ENCODE measurements at regions not wholly inside any gene's neighbourhood (a gene's known extent, or its start where the extent isn't known, plus 50 kb on each side); places are given as distances from the start of the nearest gene placed in this dataset.
"Not testable (repeated sequence)": the region's sequence is repeated elsewhere in the genome, so short reads cannot be mapped to it uniquely, and the experiment has no call there.

- not testable (repeated sequence) for H3K36me3 Mint-ChIP-seq; H3K27ac Mint-ChIP-seq; H3K4me1 Mint-ChIP-seq; H3K9me3 Mint-ChIP-seq; DNase-seq; H3K27me3 Mint-ChIP-seq (ENCODE audit: low read depth in 3 of 3); H3K4me3 Mint-ChIP-seq
These were observed 99.8 kb upstream of the GOLGA6L22 start for GRCh38 chr15:22358932-22359331.

- H3K4me1 Mint-ChIP-seq; H3K27ac Mint-ChIP-seq; H3K4me3 Mint-ChIP-seq; H3K27me3 Mint-ChIP-seq (ENCODE audit: low read depth in 3 of 3); H3K9me3 Mint-ChIP-seq; H3K36me3 Mint-ChIP-seq: not testable (repeated sequence)
- peak; percentile 34 to 51 (median 43) for DNase-seq
These were observed 99.1 kb upstream of the GOLGA6L22 start for GRCh38 chr15:22359587-22359986.

- not testable (repeated sequence) for H3K36me3 Mint-ChIP-seq; H3K27me3 Mint-ChIP-seq (ENCODE audit: low read depth in 3 of 3); H3K4me3 Mint-ChIP-seq; H3K27ac Mint-ChIP-seq; H3K4me1 Mint-ChIP-seq; H3K9me3 Mint-ChIP-seq
- DNase-seq, result peak; percentile 53 to 71 (median 57)
These were observed 98.0 kb upstream of the GOLGA6L22 start for GRCh38 chr15:22360696-22361095.

DNA sequence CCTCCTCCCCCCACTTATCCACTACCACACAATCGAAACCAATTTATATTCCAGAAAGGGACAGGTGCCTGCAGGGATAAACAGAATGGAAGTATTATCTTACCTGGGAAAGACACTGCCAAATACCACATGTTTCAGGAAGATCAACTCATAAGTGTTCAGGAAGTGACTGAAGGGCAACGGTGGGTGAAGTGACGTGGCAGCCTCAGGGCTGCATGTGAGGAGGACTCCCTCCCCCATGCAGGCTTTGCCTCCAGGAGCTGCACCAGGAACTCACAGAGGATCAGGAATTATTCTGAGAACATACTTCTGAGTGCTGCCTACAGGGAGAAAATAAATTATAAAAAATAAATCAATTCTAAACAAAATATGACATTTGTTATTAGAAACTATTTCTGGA is 96.2 kb upstream of the GOLGA6L22 start:
- not testable (repeated sequence) for H3K4me3 Mint-ChIP-seq; H3K4me1 Mint-ChIP-seq; H3K27me3 Mint-ChIP-seq (ENCODE audit: low read depth in 3 of 3)

GRCh38 chr15:22371246-22371834 is 87.4 kb upstream of the GOLGA6L22 start:
- H3K4me1 Mint-ChIP-seq; H3K27me3 Mint-ChIP-seq (ENCODE audit: low read depth in 3 of 3); H3K36me3 Mint-ChIP-seq; DNase-seq; H3K9me3 Mint-ChIP-seq: not testable (repeated sequence)
- H3K27ac Mint-ChIP-seq, result peak overlapping the region in 1 of 6 donors; percentile 84
- H3K4me3 Mint-ChIP-seq, result peak overlapping the region in 2 of 5 donors; percentile 79

More for the DNA sequence above, 96.2 kb upstream of the GOLGA6L22 start:
- H3K9me3 Mint-ChIP-seq, H3K27ac Mint-ChIP-seq, DNase-seq, H3K36me3 Mint-ChIP-seq: not testable (repeated sequence)

DNA sequence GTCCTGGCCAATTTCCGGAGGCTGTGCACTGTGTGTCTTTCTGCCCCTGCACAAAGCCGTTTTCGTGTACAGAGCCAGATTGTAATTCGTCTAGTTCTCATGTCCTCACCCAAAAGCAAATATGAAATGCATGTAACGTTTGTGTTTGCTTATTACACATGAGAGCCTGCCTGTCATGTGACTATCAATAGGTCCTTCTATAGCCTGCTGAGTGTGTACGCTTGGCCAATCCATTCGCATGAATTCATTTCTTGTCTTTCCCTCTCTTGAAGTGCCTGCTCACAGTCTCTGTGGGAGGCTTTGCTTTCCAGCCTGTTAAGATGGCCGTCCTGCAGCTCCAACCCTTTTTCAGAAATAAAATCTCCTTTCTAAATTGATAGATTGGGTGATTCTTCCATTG is 84.2 kb upstream of the GOLGA6L22 start:
- H3K36me3 Mint-ChIP-seq; H3K9me3 Mint-ChIP-seq; H3K27me3 Mint-ChIP-seq (ENCODE audit: low read depth in 3 of 3); H3K27ac Mint-ChIP-seq; H3K4me3 Mint-ChIP-seq; DNase-seq; H3K4me1 Mint-ChIP-seq: not testable (repeated sequence)

DNA sequence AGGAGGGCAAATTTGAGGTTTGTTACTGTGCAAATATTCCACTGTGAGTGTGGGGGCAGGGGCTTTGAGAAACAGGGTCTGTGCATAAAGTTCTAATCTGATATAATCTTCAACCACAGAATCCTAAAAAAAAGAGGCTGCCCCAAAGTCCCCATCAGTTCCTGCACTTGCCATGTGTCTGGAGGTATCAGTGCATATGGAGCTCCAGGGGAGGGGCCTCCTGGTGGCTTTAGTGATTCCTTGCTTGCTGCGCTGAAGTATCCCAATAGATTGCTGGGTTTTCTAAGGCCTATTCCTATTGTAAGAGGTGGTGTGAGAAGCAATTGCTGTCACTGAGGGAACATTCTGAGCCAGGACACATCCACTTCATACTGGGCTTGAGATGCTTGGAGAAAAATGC is 82.9 kb upstream of the GOLGA6L22 start:
- not testable (repeated sequence) for H3K27me3 Mint-ChIP-seq (ENCODE audit: low read depth in 3 of 3); H3K9me3 Mint-ChIP-seq; H3K4me3 Mint-ChIP-seq; H3K36me3 Mint-ChIP-seq; H3K4me1 Mint-ChIP-seq; H3K27ac Mint-ChIP-seq; DNase-seq

- H3K4me1 Mint-ChIP-seq; DNase-seq; H3K9me3 Mint-ChIP-seq; H3K36me3 Mint-ChIP-seq; H3K27ac Mint-ChIP-seq; H3K27me3 Mint-ChIP-seq (ENCODE audit: low read depth in 3 of 3); H3K4me3 Mint-ChIP-seq: not testable (repeated sequence)
These were observed 80.8 kb upstream of the GOLGA6L22 start for GRCh38 chr15:22377859-22378258.

DNA sequence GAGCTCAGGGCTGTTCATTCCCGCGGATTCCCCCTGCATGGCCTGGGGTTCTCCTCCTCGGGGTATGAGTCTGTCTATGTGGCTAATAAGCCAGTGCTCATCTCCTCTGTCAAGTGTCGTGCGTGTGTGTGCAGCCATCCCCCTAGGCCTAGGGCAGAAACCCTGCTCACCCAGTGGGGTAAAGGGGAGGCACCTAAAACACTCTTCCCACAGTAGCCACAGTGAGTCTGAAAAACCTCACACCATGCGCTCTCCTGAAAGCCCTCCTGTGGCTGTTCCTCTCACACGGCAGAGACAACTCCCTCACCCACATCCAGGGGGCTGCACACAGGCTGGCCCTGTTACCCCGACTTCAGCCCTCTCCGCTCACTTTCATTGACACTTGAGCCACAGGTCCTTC is 71.0 kb upstream of the GOLGA6L22 start:
- not testable (repeated sequence) for H3K4me3 Mint-ChIP-seq; H3K27ac Mint-ChIP-seq; H3K9me3 Mint-ChIP-seq; H3K27me3 Mint-ChIP-seq (ENCODE audit: low read depth in 3 of 3); H3K36me3 Mint-ChIP-seq; H3K4me1 Mint-ChIP-seq
- DNase-seq, result peak in 2 of 3 donors; percentile 67 to 72

DNA sequence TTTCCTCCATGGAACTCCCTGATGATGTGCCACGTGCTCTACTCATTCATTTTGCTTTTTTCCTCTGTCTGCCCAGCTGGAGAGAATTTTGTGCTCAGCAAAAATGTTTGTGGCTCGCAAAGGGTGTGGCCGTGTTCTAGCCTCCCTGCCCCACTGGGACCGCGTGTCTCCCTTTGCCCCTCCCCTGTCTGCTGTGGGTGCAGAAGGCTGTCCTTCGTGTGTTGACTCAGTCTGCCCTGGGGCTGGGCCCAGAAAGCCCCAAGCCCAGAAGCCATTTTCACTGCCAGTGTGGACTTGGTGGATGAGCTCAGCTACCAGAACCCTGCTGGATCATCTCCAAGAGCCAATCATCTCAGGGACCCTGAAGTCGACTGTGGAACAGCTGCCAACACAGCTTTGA is 70.3 kb upstream of the GOLGA6L22 start:
- Mint-ChIP-seq H3K4me3 (peak overlapping the region in 1 of 5 donors; percentile 33), H3K27ac (peak overlapping the region in 1 of 6 donors; percentile 39)
- not testable (repeated sequence) for H3K27me3 Mint-ChIP-seq (ENCODE audit: low read depth in 3 of 3); H3K36me3 Mint-ChIP-seq; H3K9me3 Mint-ChIP-seq; H3K4me1 Mint-ChIP-seq
- DNase-seq, result peak; percentile 24 to 33 (median 30)

DNA sequence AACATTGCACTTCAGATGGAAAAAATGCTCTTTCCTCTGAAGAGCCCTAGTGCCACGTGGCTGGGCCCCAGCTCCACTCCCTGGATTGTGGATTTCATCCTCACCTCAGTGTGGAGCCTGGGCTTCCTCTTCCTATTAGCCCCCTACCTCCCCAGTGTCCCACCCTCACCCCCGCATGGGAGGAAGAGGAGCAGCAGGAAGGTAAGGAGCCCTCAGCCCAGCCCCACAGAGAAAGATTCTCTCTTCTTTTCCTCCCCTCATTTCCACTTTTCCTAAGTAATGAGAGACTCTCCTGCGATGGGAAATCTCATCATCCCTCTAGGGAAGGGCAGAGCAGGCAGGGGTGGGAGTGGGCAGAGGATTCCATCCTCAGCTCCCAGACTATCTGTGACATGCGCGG is 57.5 kb upstream of the GOLGA6L22 start:
- not testable (repeated sequence) for H3K27me3 Mint-ChIP-seq (ENCODE audit: low read depth in 3 of 3); DNase-seq; H3K4me3 Mint-ChIP-seq; H3K9me3 Mint-ChIP-seq; H3K27ac Mint-ChIP-seq; H3K4me1 Mint-ChIP-seq; H3K36me3 Mint-ChIP-seq

DNA sequence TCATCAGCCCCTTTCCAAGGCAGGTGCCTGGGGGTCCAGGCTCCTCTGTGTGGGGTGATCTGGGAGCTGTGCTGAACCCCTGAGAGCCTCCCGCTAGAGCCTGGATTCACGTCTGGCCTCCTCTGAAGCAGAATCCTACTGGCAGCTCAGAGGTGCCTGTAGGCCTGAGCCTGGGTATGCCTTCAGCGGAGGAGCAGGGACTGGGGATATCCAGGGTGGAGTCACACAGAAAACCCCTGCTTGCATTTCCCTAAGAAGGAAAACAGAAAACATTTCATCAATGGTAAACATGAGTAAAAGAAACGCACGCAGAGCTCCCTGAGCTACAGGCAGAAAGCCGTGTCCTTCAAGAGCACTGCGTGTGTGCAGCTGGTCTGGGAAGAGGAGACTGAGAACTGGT is 57.0 kb upstream of the GOLGA6L22 start:
- H3K27ac Mint-ChIP-seq; DNase-seq; H3K4me1 Mint-ChIP-seq; H3K27me3 Mint-ChIP-seq (ENCODE audit: low read depth in 3 of 3); H3K36me3 Mint-ChIP-seq; H3K4me3 Mint-ChIP-seq; H3K9me3 Mint-ChIP-seq: not testable (repeated sequence)

- not testable (repeated sequence) for H3K36me3 Mint-ChIP-seq; H3K4me1 Mint-ChIP-seq; H3K27ac Mint-ChIP-seq; H3K4me3 Mint-ChIP-seq; H3K9me3 Mint-ChIP-seq; DNase-seq; H3K27me3 Mint-ChIP-seq (ENCODE audit: low read depth in 3 of 3)
These were observed 52.9 kb upstream of the GOLGA6L22 start for GRCh38 chr15:22405765-22406164.

Data from immature natural killer cell (primary cell).